Esophagus muscularis mucosa (tissue), 4 donors: ENCODE measurements at regions not wholly inside any gene's neighbourhood (a gene's known extent, or its start where the extent isn't known, plus 50 kb on each side); places are given as distances from the start of the nearest gene placed in this dataset.

Experiments used
- DNase-seq: peaks from one replicate; pipeline ENCODE4 v3.0.0-alpha.2; 2017; ENCODE audit errors: extremely low spot score
- H3K27ac ChIP-seq, 4 donors: fragments of 200-600 bp; sonication (generic); replicated peaks in 1 of 4; 1 replicate in 3 of 4; 2 replicates in 1 of 4; pipeline ENCODE4 v1.5.1; 2016 to 2019; ENCODE audit warnings: mild to moderate bottlenecking in 1 of 4
- H3K27me3 ChIP-seq, 4 donors: fragments of 200-600 bp; sonication (generic); one replicate each; pipeline versions ENCODE4 v1.5.1 to v1.6.0; 2016 to 2019
- H3K36me3 ChIP-seq, 4 donors: fragments of 200-600 bp; sonication (generic); one replicate each; pipeline ENCODE4 v1.5.1; 2016 to 2019
- H3K4me1 ChIP-seq, 4 donors: fragments of 200-600 bp; sonication (generic); one replicate each; pipeline ENCODE4 v1.5.1; 2016 to 2019
- H3K4me3 ChIP-seq, 4 donors: fragments of 200-600 bp; sonication (generic); 1 replicate in 2 of 4; 2 replicates in 2 of 4; pipeline ENCODE4 v1.5.1; 2016 to 2019; ENCODE audit warnings: mild to moderate bottlenecking in 4 of 4, moderate library complexity in 1 of 4
- H3K9me3 ChIP-seq, 4 donors: fragments of 200-600 bp; sonication (generic); 1 replicate in 3 of 4; 2 replicates in 1 of 4; pipeline ENCODE4 v1.5.1; 2016 to 2019
- CTCF ChIP-seq, 3 experiments: fragments of 200-600 bp in 2 of 3; fragments of 450-650 bp in 1 of 3; sonication (generic) in 2 of 3; IDR thresholded peaks; one replicate each; pipeline ENCODE4 v1.5.1; 2017 to 2019; ENCODE audit warnings: antibody characterized with exemption in 3 of 3, mild to moderate bottlenecking in 2 of 3, moderate library complexity in 1 of 3
- EP300 ChIP-seq: sonication (generic); formaldehyde crosslinking; IDR thresholded peaks from one replicate; pipeline ENCODE4 v1.6.1; 2017; ENCODE audit warnings: antibody characterized with exemption
- POLR2A ChIP-seq: fragments of 450-650 bp; IDR thresholded peaks from one replicate; pipeline ENCODE4 v1.6.1; 2017; ENCODE audit warnings: antibody characterized with exemption, moderate library complexity, mild to moderate bottlenecking, low read depth
- POLR2AphosphoS5 ChIP-seq, 2 donors: sonication (generic); formaldehyde crosslinking; IDR thresholded peaks; one replicate each; pipeline ENCODE4 v1.6.1; 2017; ENCODE audit warnings: antibody characterized with exemption in 2 of 2
- WGBS: methylation state at CpG from one replicate; pipeline ENCODE4 v1.1.5; 2018; 5-methylcytosine and 5-hydroxymethylcytosine counted together
- intact Hi-C: fragments of 100-400 bp; cut with DNase I; formaldehyde crosslinking; loops from one replicate; pipeline ENCODE4 v1.15.1; 2023

- H3K27ac ChIP-seq: no peak overlapping the region
- no peak overlapping the region for H3K4me3 ChIP-seq
- no peak for TF ChIP-seq CTCF (IDR thresholded peaks at IDR 0.05)
- no peak for TF ChIP-seq EP300
- TF ChIP-seq POLR2AphosphoS5 (IDR thresholded peaks at IDR 0.05): no peak
- no peak for TF ChIP-seq POLR2A
- H3K27me3 ChIP-seq: peaks cover 0 to 24% (median 0%) of the 10 kb centered on the region in 4 donors
- H3K4me1 ChIP-seq: no peaks in the 10 kb centered on the region
- peaks cover 0 to 24% (median 21%) of the 10 kb centered on the region in 4 donors for H3K9me3 ChIP-seq
- 51% methylated on average over 7 of the region's 7 CpGs for WGBS
- no peak for DNase-seq
- intact Hi-C loops: no loop called here
- H3K36me3 ChIP-seq: no peaks in the 10 kb centered on the region
These were observed 73.2 kb upstream of the CACNA1A start for GRCh38 chr19:13579388-13580060.

- TF ChIP-seq EP300 (no peak), POLR2A (no peak), CTCF (IDR thresholded peaks at IDR 0.05) (no peak), POLR2AphosphoS5 (IDR thresholded peaks at IDR 0.05) (no peak)
- intact Hi-C loops: no loop called here
- Histone ChIP-seq H3K4me3 (no peak overlapping the region), H3K27me3 (peaks cover 0 to 36% (median 0%) of the 10 kb centered on the region in 4 donors), H3K9me3 (peaks cover 0 to 24% (median 21%) of the 10 kb centered on the region in 4 donors), H3K4me1 (no peaks in the 10 kb centered on the region), H3K36me3 (no peaks in the 10 kb centered on the region), H3K27ac (no peak overlapping the region)
- no peak for DNase-seq
- WGBS: 88% methylated on average over 2 of the region's 2 CpGs
These were observed 70.4 kb upstream of the CACNA1A start for GRCh38 chr19:13576726-13577125.

- 57% methylated on average over 8 of the region's 11 CpGs for WGBS
- no peaks in the 10 kb centered on the region for H3K4me1 ChIP-seq
- peaks cover 0 to 40% (median 0%) of the 10 kb centered on the region in 4 donors for H3K27me3 ChIP-seq
- peaks cover 0 to 24% (median 21%) of the 10 kb centered on the region in 4 donors for H3K9me3 ChIP-seq
- no peak overlapping the region for H3K27ac ChIP-seq
- TF ChIP-seq POLR2AphosphoS5 (IDR thresholded peaks at IDR 0.05) (no peak), CTCF (IDR thresholded peaks at IDR 0.05) (no peak), EP300 (no peak), POLR2A (no peak)
- no peaks in the 10 kb centered on the region for H3K36me3 ChIP-seq
- intact Hi-C loops: no loop called here
- DNase-seq: no peak
- H3K4me3 ChIP-seq: no peak overlapping the region
These were observed 68.7 kb upstream of the CACNA1A start for GRCh38 chr19:13574933-13575332.

- DNase-seq: no peak
- intact Hi-C loops: no loop called here
- Histone ChIP-seq H3K36me3 (no peaks in the 10 kb centered on the region), H3K27ac (no peak overlapping the region), H3K4me1 (no peaks in the 10 kb centered on the region), H3K9me3 (peaks cover 0 to 19% (median 16%) of the 10 kb centered on the region in 4 donors), H3K4me3 (no peak overlapping the region), H3K27me3 (peaks cover 0 to 40% (median 0%) of the 10 kb centered on the region in 4 donors)
- 48% methylated on average over 11 of the region's 13 CpGs for WGBS
- TF ChIP-seq CTCF (IDR thresholded peaks at IDR 0.05) (no peak), EP300 (no peak), POLR2A (no peak), POLR2AphosphoS5 (IDR thresholded peaks at IDR 0.05) (no peak)
These were observed 66.9 kb upstream of the CACNA1A start for GRCh38 chr19:13573056-13573667.
